ENCODE measurements at regions not wholly inside any gene's neighbourhood (a gene's known extent, or its start where the extent isn't known, plus 50 kb on each side); places are given as distances from the start of the nearest gene placed in this dataset.
"Not testable (repeated sequence)": the region's sequence is repeated elsewhere in the genome, so short reads cannot be mapped to it uniquely, and the experiment has no call there.

DNA sequence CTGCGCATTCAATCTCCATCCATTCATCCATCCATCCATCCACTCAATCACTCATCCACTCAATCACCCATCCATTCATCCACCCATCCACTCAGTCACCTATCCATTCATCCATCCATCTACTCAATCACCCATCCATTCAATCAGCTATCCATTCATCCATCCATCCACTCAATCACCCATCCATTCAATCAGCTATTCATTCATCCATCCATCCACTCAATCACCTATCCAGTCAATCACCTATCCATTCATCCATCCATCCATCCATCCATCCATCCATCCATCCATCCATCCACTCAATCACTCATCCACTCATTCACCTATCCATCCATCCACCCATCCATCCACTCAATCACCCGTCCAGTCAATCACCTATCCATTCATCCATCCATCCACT, 115.4 kb upstream of the ZBTB40 start:
- H3K27ac ChIP-seq (ENCODE audit: low read depth, low read length); H3K27me3 ChIP-seq (ENCODE audit: control insufficient read depth, insufficient read depth, low read length); H3K36me3 ChIP-seq (ENCODE audit: control insufficient read depth, insufficient read depth, low read length); H3K4me3 ChIP-seq (ENCODE audit: low read depth, low read length); DNase-seq (ENCODE audit: low read depth in 4 of 6, low spot score in 6 of 6); H3K9me3 ChIP-seq (ENCODE audit: control insufficient read depth, insufficient read depth, low read length): not testable (repeated sequence)
- H3K4me1 ChIP-seq (ENCODE audit: control insufficient read depth, insufficient read depth, low read length), result peaks cover 32% of the 10 kb centered on the region
- WGBS (ENCODE audit: insufficient coverage), result 100% methylated on average over 2 of the region's 2 CpGs

DNA sequence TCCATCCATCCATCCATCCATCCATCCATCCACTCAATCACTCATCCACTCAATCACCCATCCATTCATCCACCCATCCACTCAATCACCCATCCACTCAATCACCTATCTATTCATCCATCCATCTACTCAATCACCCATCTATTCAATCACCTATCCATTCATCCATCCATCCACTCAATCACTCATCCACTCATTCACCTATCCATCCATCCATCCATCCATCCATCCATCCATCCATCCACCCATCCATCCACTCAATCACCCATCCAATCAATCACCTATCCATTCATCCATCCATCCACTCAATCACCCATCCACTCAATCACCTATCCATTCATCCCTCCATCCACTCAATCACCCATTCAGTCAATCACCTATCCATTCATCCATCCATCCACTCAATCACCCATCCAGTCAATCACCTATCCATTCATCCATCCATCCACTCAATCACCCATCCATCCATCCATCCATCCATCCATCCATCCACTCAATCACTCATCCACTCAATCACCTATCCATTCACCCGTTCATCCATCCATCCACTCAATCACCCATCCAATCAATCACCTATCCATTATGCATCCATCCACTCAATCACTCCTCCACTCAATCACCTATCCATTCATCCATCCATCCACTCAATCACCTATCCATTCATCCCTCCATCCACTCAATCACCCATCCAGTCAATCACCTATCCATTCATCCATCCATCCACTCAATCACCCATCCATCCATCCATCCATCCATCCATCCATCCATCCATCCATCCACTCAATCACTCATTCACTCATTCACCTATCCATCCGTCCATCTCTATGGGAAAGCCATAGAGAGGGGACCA, 114.7 kb upstream of the ZBTB40 start:
- H3K4me3 ChIP-seq (ENCODE audit: low read depth, low read length); H3K27ac ChIP-seq (ENCODE audit: low read depth, low read length); DNase-seq (ENCODE audit: low read depth in 4 of 6, low spot score in 6 of 6); H3K27me3 ChIP-seq (ENCODE audit: control insufficient read depth, insufficient read depth, low read length); H3K9me3 ChIP-seq (ENCODE audit: control insufficient read depth, insufficient read depth, low read length); H3K36me3 ChIP-seq (ENCODE audit: control insufficient read depth, insufficient read depth, low read length): not testable (repeated sequence)
- WGBS (ENCODE audit: insufficient coverage), result 91% methylated on average over 1 of the region's 2 CpGs
- H3K4me1 ChIP-seq (ENCODE audit: control insufficient read depth, insufficient read depth, low read length), result peaks cover 31% of the 10 kb centered on the region

DNA sequence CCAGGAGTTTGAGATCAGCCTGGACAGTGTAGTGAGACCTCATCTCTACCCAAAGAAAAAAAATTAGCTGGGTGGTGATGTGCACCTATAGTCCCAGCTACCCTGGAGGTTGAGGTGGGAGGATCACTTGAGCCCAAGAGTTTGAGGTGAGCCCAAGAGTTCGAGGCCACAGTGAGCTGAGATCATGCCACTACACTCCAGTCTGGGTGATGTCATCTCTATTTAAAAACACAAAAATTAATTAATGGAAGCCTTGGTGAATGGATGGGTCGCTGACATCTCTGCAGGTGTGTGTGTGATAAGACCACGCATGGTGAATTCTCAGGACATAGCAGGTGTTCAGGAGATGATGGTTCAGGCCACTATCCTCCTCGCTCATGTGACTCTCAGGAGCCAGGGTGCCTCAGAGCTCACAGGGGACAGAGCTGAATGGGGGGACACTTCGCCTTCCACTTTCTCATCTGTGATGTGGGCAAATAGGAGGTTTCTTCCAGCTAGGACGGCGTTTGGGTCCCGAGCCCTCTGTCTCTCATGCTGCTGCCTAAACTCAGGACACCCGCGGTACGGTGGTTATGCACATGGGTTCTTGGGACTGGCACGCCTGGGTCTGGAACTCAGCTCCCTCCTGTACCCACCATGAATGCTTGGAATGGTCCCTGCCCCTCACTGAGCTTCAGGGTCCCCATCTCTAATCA, 113.4 kb upstream of the ZBTB40 start:
- no peak for DNase-seq (ENCODE audit: low read depth in 4 of 6, low spot score in 6 of 6)
- Histone ChIP-seq H3K27me3 (ENCODE audit: control insufficient read depth, insufficient read depth, low read length) (no peaks in the 10 kb centered on the region), H3K4me3 (ENCODE audit: low read depth, low read length) (no peak overlapping the region), H3K27ac (ENCODE audit: low read depth, low read length) (no peak overlapping the region), H3K36me3 (ENCODE audit: control insufficient read depth, insufficient read depth, low read length) (no peaks in the 10 kb centered on the region), H3K4me1 (ENCODE audit: control insufficient read depth, insufficient read depth, low read length) (peaks cover 35% of the 10 kb centered on the region), H3K9me3 (ENCODE audit: control insufficient read depth, insufficient read depth, low read length) (no peaks in the 10 kb centered on the region)
- 97% methylated on average over 9 of the region's 12 CpGs for WGBS (ENCODE audit: insufficient coverage)

DNA sequence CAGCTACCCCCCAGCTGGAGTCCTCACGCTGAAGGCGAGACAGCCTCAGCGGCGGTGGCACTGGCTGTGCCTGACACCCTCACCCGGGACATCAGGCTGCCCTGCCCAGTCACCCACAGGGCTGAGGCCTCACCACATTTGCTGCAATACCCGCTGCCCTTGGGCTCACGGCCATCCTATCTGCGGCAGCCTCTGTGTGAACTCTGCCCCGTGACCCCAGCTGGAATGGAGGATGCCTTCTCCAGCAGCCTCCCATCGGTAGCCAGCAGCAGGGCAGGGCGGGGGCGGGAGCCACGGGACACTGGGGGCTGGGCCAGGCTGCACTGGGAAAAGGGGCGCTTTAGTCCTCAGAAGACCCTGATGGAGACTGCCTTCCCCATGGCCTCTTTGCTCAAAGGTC, 112.4 kb upstream of the ZBTB40 start:
- no peaks in the 10 kb centered on the region for H3K9me3 ChIP-seq (ENCODE audit: control insufficient read depth, insufficient read depth, low read length)
- 59% methylated on average over 14 of the region's 14 CpGs for WGBS (ENCODE audit: insufficient coverage)
- no peak for DNase-seq (ENCODE audit: low read depth in 4 of 6, low spot score in 6 of 6)
- H3K4me3 ChIP-seq (ENCODE audit: low read depth, low read length), result no peak overlapping the region
- no peaks in the 10 kb centered on the region for H3K36me3 ChIP-seq (ENCODE audit: control insufficient read depth, insufficient read depth, low read length)
- H3K27ac ChIP-seq (ENCODE audit: low read depth, low read length), result no peak overlapping the region
- peaks cover 41% of the 10 kb centered on the region for H3K4me1 ChIP-seq (ENCODE audit: control insufficient read depth, insufficient read depth, low read length)
- H3K27me3 ChIP-seq (ENCODE audit: control insufficient read depth, insufficient read depth, low read length), result peaks cover 2% of the 10 kb centered on the region

DNA sequence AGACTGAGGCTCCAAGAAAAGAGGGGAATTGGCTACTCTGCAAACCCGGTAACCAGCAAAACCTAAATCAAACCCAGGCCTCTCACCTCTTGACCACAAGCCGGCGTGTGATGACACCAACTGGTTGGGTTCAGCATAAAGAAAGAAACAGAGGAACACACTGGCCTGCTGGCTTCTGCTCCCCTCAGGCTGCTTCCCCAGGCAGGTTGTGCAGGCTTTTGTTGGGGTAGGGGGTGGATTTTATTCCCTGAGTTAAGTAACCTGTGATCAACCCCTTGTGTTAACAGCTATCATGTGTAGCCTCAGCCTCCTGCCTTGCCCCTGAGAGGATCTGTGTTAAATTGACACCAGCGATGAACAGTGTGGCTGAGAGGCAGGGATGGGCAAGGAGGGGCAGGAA, 111.6 kb upstream of the ZBTB40 start:
- Histone ChIP-seq H3K9me3 (ENCODE audit: control insufficient read depth, insufficient read depth, low read length) (no peaks in the 10 kb centered on the region), H3K36me3 (ENCODE audit: control insufficient read depth, insufficient read depth, low read length) (no peaks in the 10 kb centered on the region), H3K27ac (ENCODE audit: low read depth, low read length) (no peak overlapping the region), H3K27me3 (ENCODE audit: control insufficient read depth, insufficient read depth, low read length) (peaks cover 2% of the 10 kb centered on the region), H3K4me1 (ENCODE audit: control insufficient read depth, insufficient read depth, low read length) (peaks cover 41% of the 10 kb centered on the region), H3K4me3 (ENCODE audit: low read depth, low read length) (no peak overlapping the region)
- no peak for DNase-seq (ENCODE audit: low read depth in 4 of 6, low spot score in 6 of 6)
- 67% methylated on average over 1 of the region's 4 CpGs for WGBS (ENCODE audit: insufficient coverage)

DNA sequence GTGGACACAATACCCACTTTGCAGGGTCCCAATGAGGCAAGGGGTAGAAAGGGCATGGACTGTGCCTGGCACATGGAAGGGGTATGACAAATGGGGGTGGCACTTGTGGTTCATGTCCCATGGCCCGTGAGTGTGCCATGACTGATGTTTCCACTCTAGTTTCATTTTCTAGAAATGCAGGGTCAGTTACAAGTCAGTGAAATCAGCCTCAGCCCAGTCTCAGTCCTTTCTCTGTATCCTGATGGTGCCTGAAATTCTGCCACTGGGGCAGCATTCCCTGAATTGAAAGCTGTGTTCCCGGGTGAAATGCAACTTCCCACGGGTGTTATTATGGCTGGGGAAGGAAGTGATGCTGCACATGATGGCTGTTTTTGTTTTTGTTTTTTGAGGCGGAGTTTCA, 110.8 kb upstream of the ZBTB40 start:
- DNase-seq (ENCODE audit: low read depth in 4 of 6, low spot score in 6 of 6), result no peak
- WGBS (ENCODE audit: insufficient coverage), result 82% methylated on average over 2 of the region's 4 CpGs
- Histone ChIP-seq H3K4me1 (ENCODE audit: control insufficient read depth, insufficient read depth, low read length) (peaks cover 41% of the 10 kb centered on the region), H3K4me3 (ENCODE audit: low read depth, low read length) (no peak overlapping the region), H3K27ac (ENCODE audit: low read depth, low read length) (no peak overlapping the region), H3K36me3 (ENCODE audit: control insufficient read depth, insufficient read depth, low read length) (no peaks in the 10 kb centered on the region), H3K27me3 (ENCODE audit: control insufficient read depth, insufficient read depth, low read length) (peaks cover 2% of the 10 kb centered on the region), H3K9me3 (ENCODE audit: control insufficient read depth, insufficient read depth, low read length) (no peaks in the 10 kb centered on the region)

DNA sequence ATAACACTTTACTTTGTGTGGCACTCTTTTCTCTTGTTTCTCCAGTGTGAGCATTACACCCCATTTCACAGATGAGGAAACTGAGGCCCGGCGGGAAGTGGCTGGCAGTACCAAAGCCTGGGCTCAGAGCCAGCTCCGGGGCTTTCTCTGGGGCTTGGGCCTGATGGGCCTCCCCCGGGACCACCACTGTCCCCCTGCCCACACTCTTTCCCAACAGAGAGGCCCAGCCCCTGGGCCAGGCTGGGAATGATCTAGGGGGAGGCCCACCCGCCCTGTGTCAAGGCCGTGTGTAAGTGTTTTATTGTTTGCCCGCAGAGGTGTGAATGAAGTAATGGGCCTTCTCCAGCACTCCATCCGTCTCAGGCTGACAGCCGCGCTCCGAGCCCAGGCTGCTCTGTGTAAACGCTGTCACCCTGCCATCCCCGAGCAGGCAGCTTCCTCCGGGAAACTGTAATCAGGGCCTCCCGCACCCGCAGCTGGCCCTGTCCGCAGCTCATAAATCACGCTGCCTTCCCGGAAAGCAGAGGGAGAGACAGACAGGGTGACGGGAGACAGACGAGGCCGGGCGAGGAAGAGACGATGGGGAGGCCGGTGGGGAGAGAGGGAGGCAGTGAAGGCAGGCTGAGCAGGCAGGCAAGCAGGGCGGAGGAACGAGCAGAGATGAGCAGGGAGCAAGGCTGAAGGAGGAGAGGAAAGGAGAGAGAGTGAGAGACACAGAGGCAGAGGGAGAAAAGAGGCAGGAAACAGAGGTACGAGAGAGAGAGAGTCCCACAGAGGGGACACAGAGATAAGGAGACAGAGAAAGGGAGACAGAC, 109.7 kb upstream of the ZBTB40 start:
- Histone ChIP-seq H3K27ac (ENCODE audit: low read depth, low read length) (peak overlapping the region; percentile 54), H3K27me3 (ENCODE audit: control insufficient read depth, insufficient read depth, low read length) (peaks cover 2% of the 10 kb centered on the region), H3K4me1 (ENCODE audit: control insufficient read depth, insufficient read depth, low read length) (peaks cover 41% of the 10 kb centered on the region), H3K36me3 (ENCODE audit: control insufficient read depth, insufficient read depth, low read length) (no peaks in the 10 kb centered on the region), H3K9me3 (ENCODE audit: control insufficient read depth, insufficient read depth, low read length) (no peaks in the 10 kb centered on the region), H3K4me3 (ENCODE audit: low read depth, low read length) (no peak overlapping the region)
- peak in 4 of 6 donors; percentile 65 to 93 (median 82) for DNase-seq (ENCODE audit: low read depth in 4 of 6, low spot score in 6 of 6)
- 5% methylated on average over 28 of the region's 28 CpGs for WGBS (ENCODE audit: insufficient coverage)

DNA sequence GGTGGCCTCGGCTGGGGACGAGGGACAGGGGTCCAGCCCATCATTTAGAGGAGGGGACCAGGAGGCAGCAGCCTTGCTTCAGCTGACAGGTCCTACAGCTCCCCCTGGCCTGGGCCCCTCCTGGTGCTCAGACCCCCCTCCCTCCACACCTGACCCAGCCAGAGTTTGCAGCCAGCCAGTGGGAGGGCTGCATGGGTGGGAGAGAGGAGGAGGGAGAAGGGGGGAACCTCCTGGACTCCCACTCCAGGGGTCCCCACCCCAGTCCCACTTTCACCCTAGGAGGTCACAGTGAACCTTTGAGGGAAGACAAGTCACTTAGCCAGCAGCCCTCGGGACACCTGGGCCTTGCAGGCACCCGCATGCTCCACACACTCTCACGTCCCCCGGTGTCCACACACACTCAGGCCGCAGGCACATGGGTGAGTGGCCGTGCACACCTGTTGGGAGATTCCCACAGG, 108.9 kb upstream of the ZBTB40 start:
- Histone ChIP-seq H3K36me3 (ENCODE audit: control insufficient read depth, insufficient read depth, low read length) (no peaks in the 10 kb centered on the region), H3K4me1 (ENCODE audit: control insufficient read depth, insufficient read depth, low read length) (peaks cover 41% of the 10 kb centered on the region), H3K27me3 (ENCODE audit: control insufficient read depth, insufficient read depth, low read length) (peaks cover 2% of the 10 kb centered on the region), H3K4me3 (ENCODE audit: low read depth, low read length) (no peak overlapping the region), H3K27ac (ENCODE audit: low read depth, low read length) (peak overlapping the region; percentile 54), H3K9me3 (ENCODE audit: control insufficient read depth, insufficient read depth, low read length) (no peaks in the 10 kb centered on the region)
- WGBS (ENCODE audit: insufficient coverage), result 60% methylated on average over 8 of the region's 8 CpGs
- no peak for DNase-seq (ENCODE audit: low read depth in 4 of 6, low spot score in 6 of 6)

DNA sequence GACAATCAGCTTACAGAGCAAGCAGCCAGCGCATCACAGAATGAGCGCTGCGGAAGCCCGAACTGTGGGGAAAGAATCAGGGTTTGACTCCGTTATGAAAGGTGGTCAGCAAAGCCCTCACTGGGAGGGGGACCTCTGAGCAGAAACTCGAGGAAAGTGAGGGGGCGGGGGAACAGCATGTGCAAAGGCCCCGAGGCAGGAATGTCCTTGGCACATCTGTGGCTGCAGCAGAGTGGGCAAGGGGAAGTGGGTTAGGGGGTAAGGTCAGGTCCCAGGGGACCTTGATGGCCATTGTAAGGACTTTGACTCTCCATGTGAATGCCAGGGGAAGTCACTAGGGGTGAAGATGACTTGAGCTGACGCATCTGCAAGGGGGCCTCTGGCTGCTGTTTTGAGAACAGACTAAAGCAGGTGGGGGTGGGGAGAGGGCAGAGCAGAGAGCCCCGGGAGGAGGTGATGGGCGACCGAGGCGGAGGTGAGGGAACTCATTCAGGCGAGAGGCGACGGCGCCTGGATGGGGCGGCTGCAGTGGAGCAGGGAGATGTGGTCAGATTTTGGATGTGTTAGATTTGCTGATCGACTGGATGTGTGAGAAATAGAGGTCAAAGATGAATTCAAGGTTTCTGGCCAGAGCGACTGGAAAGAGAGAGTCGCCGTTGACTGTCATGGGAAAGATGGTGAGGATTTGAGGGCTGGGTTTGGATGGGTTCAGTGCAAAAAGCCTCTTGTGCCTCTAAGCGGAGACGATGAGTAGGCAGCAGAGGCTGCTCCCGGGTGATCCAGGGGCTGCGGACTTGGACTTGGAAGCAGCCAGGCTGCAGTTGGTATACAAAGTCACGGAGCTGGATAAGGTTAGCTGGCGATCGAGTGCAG, 108.0 kb upstream of the ZBTB40 start:
- no peaks in the 10 kb centered on the region for H3K9me3 ChIP-seq (ENCODE audit: control insufficient read depth, insufficient read depth, low read length)
- no peak overlapping the region for H3K4me3 ChIP-seq (ENCODE audit: low read depth, low read length)
- no peak for DNase-seq (ENCODE audit: low read depth in 4 of 6, low spot score in 6 of 6)
- H3K4me1 ChIP-seq (ENCODE audit: control insufficient read depth, insufficient read depth, low read length), result peaks cover 41% of the 10 kb centered on the region
- 78% methylated on average over 29 of the region's 29 CpGs for WGBS (ENCODE audit: insufficient coverage)
- peaks cover 4% of the 10 kb centered on the region for H3K27me3 ChIP-seq (ENCODE audit: control insufficient read depth, insufficient read depth, low read length)
- H3K36me3 ChIP-seq (ENCODE audit: control insufficient read depth, insufficient read depth, low read length), result no peaks in the 10 kb centered on the region
- no peak overlapping the region for H3K27ac ChIP-seq (ENCODE audit: low read depth, low read length)
